T-helper 9 cell (primary cell): ENCODE measurements at regions not wholly inside any gene's neighbourhood (a gene's known extent, or its start where the extent isn't known, plus 50 kb on each side); places are given as distances from the start of the nearest gene placed in this dataset.

Source experiments
- DNase-seq: peaks from one replicate; pipeline ENCODE4 v3.0.0-alpha.2; 2020

DNA sequence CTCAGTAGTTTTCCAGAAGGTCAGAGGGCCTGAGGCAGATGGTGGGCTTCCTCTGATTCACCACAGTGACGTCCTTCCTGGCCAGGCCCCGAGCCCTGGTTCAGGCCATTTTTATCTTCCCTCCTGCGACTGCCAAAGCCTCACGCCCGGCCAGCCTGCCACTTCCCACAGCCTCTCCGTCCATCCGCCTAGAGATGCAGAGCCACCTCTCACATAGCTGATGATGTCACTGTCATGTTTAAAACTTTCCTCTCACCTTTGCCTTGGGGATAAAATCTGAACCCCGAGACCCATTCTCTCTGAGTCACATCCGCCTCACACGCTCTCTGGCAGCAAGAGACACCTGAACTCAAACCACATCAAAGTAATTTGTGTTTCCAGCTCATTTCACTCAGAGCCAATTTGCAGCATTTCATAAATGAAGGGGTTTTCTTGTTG is 175.3 kb downstream of the QDPR start:
- peak; percentile 58 for DNase-seq

DNA sequence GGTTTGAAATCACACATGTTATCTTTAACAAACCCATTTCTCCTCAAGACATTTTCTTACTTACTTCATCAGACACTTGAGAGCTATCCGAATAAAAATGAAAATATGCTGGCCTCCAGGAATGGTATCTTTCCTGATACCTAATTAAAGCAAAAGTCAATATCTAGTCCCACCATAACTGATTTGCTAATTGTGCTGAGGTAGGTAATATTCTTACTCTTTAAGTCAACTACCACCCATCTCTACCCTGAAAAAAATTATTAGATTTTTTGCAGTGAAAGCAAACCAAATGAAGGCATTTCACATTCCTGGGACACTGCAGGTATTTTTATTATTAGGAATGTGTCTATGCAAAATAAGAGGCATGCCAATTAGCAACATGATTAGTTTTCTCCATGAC is 175.8 kb downstream of the QDPR start:
- no peak for DNase-seq

DNA sequence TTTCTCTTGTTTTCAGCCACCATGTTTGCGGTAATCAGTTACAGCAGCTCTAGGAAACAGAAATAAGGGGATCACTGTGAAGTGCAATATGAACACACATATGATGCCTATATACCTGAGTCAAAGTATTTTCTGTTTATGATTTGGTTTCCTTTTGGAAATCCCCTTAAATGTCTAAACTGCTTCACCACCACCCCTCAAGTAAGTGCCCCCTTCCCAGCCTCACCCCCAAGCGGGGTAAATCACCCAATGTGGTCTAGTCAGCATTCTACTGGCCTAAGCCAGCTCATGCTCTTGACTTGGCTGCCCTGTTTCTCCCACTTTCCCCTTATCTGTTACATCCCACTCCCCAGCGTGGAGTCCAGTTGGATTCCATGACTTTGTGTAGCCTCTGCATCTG is 176.5 kb downstream of the QDPR start:
- no peak for DNase-seq

GRCh38 chr4:17332478-17332877 is 179.4 kb downstream of the QDPR start:
- no peak for DNase-seq

DNA sequence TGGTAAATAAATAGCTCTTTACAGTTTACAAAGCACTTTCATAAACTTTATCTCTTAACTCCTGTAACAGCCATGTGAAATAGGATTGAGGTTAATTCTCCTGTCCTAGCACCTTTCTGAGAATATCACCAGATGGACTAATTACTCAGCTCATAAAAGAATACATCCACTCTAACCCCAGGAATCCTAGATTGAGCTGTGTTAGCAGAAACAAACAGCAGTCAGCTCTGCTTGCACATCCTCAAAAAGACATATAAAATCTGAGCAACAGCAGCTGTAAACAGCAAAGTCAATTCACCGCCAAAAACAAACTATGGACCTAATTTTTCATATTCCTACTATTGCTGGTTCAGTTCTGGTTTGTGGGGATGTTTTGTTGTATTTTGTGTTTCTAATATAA is 182.8 kb downstream of the QDPR start:
- no peak for DNase-seq

DNA sequence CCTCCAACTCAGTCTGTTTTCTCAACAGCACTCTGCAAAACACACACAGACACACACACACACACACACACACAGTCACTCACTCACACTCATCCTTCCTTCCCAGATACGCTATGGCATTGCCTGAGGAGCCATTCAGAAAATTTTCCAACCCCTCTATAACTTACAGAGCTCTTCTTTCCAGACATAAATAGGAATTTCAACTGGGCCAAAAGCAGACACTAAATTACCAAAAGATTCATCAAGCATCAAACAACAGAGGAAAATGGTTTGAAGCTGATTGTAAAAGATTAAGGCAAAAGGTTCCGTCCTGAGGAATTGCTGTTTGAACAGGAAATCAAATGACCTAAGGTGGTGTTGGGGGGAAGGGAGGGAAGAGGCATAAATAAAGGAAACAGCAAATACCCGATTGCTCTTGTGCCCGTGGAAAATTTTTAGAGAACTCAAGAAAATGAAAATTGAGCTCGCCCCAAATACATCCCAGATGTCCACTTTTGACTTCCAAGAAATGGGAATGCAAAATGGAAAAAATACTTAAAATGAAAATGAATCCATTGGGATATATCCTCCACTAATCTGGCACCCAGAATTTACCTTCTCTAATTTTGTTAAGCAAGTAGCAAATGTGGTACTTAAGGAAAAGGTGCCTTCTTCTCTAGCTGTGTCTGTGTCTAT is 183.6 kb downstream of the QDPR start:
- no peak for DNase-seq

- DNase-seq: no peak
Measured at GRCh38 chr4:17327591-17327990, 184.3 kb downstream of the QDPR start.

GRCh38 chr4:17326756-17327155 is 185.1 kb downstream of the QDPR start:
- no peak for DNase-seq

DNA sequence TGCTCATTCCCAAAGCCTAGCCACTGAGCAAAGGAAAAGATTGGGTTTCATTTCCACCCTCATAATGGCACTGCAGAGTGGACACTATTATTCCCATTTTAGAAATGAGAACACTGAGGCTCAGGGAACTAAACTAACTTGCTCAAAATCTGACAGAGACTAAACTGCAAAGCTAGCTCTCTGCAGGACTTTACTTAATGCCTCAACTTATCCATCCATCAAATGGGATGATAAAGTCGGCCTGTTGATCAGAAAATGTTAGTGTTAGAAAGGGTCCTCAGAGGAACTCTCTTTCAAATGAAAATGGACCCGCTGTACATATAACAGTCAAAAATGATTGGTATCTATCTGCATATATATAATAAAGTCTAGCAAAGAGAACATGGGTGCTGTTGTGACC is 186.8 kb downstream of the QDPR start:
- no peak for DNase-seq

DNA sequence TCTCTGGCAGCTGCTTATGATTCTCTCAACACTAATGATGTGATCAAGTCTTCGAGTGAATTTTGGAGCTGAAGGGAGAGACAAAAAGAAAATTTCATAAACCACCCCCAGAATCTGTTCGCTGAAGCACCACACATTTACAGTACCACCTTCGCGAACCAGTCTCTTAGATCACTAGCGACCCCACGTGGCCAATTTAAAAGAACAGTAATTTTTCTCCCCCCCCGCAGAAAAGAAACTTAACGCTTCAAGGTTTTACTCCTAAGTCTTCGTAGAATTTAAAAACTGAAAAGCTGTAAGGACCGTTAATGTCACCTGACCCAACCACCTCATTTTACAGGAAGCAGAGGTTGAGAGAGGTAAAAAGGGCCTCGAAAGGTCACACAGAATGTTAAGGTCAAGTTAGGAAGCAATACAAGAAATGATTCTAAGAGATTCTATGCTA is 187.5 kb downstream of the QDPR start:
- DNase-seq: peak; percentile 24

- no peak for DNase-seq
Measured at GRCh38 chr4:17323554-17324385, 188.1 kb downstream of the QDPR start.

GRCh38 chr4:17322514-17322913 is 189.4 kb downstream of the QDPR start:
- DNase-seq: no peak

DNA sequence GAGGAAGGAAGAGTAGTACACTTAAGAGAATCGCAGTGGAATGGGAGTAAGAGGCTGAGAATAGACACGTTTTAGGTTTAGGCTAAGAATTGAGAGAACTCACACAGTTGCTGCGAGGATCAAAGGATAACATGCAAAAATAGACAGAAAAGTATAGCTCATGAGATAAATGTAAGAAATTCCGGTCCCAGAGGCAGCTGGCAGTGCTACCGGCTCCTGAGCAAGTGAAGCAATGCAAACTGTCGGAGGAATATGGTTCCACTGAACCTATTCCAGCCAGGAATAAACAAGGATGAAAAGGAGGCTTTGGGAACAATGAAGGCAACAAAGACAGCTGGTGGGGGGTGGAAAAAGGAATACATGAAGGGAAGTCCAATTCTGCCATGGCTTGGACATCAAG is 191.8 kb downstream of the QDPR start:
- no peak for DNase-seq

DNA sequence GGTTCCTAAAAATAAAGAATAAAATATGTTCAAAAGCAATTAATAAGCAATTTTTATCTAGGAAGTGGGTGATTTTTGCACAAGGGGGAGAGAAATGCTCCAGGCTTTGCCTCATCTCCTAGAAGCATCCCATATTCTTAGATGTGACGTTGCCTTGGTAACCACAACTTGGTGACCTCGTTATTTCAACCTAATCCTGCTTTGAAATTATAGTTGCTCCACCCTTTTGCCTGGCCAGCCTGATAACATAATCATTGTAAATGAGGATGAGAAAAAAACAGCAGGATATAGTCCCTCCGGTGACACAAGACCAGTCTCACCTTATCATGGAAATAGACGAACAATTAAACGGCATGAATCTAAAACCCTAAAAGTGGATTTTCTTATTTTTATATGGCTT is 194.4 kb downstream of the QDPR start:
- DNase-seq: no peak

GRCh38 chr4:17316566-17316965 is 195.3 kb downstream of the QDPR start:
- DNase-seq: no peak

DNA sequence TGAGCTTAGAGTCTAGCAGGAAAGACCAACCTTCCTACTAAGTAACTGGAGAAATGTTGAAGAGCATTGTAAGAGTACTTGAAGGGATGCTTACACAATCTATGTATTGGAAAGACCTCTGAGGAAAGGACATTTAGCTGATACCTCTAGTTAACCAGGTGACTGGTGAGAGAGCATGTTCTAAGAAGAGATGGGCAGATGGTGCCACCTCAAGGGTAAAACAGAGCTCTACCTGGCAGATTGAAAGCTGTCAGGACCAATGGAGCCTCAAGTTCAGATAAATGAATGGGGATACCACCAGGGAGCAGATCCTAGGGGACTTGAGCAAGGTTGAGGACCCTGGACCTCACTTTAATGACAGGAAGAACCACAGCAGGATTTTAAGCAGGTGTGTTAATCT is 196.4 kb downstream of the QDPR start:
- no peak for DNase-seq

- no peak for DNase-seq
Measured at GRCh38 chr4:17313194-17313593, 198.7 kb downstream of the QDPR start.

DNA sequence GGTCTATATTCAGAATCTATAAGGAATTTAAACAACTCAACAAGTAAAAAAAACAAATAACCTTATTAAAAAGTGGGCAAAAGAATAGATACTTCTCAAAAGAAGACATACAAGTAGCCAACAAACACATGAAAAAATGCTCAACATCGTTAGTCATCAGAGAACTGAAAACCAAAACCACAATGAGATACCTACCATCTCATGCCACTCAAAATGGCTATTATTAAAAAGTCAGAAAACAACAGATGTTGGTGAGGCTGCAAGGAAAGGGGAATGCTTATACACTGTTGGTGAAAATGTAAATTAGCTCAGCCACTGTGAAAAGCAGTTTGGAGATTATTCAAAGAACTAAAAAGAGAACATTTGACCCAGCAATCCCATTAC is 201.6 kb downstream of the QDPR start:
- no peak for DNase-seq

DNA sequence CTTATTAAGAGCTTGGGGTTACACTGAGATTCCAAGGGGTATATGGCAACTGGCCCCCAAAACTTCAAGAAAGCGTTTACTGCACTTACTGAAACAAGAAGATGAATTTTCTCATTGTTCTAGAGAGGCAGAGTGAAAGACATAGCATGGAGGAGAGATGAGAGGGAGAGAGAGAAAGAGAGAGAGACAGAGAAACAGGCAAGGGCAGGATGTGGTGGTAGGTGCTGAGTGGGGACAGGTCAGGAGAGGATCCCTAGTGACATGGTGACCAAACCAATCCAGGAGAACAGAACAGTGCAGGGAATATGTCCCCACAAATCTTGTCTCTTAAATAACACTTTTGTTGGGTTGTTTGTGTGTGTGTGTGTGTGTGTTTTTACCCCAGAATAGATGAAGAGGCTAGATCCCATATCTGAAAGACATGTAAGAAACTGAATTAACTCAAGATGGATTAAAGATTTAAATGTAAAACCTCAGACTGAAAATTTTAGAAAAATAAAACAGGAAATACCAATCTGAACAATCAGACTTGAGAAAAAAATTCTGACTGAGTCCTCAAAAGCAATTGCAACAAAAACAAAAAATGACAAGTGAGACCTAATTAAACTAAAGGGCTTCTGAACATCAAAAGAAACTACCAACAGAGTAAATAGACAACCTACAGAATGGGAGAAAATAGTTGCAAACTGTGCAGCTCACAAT is 202.2 kb downstream of the QDPR start:
- no peak for DNase-seq

DNA sequence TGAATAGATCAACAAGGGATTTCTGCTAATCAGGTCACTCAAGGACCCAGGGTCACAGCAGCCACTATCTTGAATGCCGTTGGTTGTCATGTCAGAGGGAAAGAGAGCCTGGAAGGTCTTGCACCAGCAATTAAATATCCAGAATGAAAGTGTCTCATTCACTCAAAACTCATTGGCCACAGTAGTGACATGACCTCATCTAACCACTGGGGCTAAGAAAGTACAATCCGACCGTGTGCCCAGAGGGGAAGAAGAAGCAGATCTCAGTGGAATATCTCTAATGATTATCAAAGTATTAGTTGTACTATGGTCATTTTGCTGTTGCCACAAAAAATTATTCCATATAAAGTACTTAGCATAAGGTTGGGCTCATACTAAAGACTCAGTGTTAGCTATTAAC is 210.0 kb downstream of the QDPR start:
- no peak for DNase-seq

DNA sequence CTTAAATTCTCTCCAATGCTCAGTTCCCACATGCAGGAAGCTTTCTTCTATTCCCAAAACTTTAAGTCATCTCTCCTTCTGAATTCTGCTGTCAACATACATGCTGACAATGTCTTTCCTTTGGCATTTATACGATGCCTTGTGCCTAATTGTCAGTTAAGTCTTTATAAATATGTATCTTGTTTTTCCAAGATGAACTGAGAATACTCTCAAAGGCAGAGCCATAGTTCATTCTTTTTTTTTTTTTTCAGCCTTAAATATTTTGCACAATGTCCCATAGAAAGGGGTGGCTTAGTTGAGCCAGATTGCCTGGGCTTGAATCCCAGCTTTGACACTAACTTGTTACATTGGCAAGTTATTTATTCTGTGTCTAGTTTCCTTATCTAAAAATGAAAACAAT is 210.6 kb downstream of the QDPR start:
- no peak for DNase-seq

- no peak for DNase-seq
Measured at GRCh38 chr4:17296921-17297890, 214.7 kb downstream of the QDPR start.

GRCh38 chr4:17293901-17294300 is 218.0 kb downstream of the QDPR start:
- DNase-seq: no peak
